H1 (cell line): ENCODE measurements at regions not wholly inside any gene's neighbourhood (a gene's known extent, or its start where the extent isn't known, plus 50 kb on each side); places are given as distances from the start of the nearest gene placed in this dataset.

Source experiments
- CTCF ChIA-PET: fragments of 300-600 bp; sonication (Branson Sonifier 250); formaldehyde crosslinking; loops from one replicate; lab custom pipeline; 2021; ENCODE audit not compliant: partially characterized antibody; lab: Charles Lee
- POLR2A ChIA-PET: fragments of 300-600 bp; sonication (Branson Sonifier 250); formaldehyde crosslinking; loops from one replicate; lab custom pipeline; 2021; ENCODE audit warnings: inconsistent platforms; ENCODE audit not compliant: partially characterized antibody; lab: Charles Lee
- DNase-seq, 2 experiments: peaks; one replicate each; pipeline versions ENCODE4 v3.0.0 to v3.0.0-alpha.2; 2010 to 2022; ENCODE audit warnings: low spot score in 2 of 2, low read depth in 1 of 2, mixed read lengths in 1 of 2
- FAIRE-seq: peaks from 2 replicates; lab custom pipeline; 2011; peaks lifted over from hg19 to GRCh38; lab: Jason Lieb, UNC
- H2AFZ ChIP-seq: 2 replicates; pipeline ENCODE4 v1.8.1; 2012; ENCODE audit warnings: low read length, inconsistent platforms
- H2AK5ac ChIP-seq: 2 replicates; pipeline ENCODE4 v1.6.1; 2013; ENCODE audit warnings: low read depth, low read length
- H2BK120ac ChIP-seq: replicated peaks from 2 replicates; pipeline ENCODE3; 2013; ENCODE audit warnings: low read depth, low read length, inconsistent platforms
- H2BK12ac ChIP-seq: 2 replicates; pipeline ENCODE4 v1.6.1; 2013; ENCODE audit warnings: low read depth, low read length
- H2BK15ac ChIP-seq: 2 replicates; pipeline ENCODE4 v1.6.1; 2013; ENCODE audit warnings: low read length
- H2BK20ac ChIP-seq: 2 replicates; pipeline ENCODE4 v1.6.1; 2013; ENCODE audit warnings: low read length
- H2BK5ac ChIP-seq: 2 replicates; pipeline ENCODE4 v1.6.1; 2013; ENCODE audit warnings: low read depth, low read length
- H3K14ac ChIP-seq: 2 replicates; pipeline ENCODE4 v1.6.1; 2013; ENCODE audit warnings: inconsistent platforms; ENCODE audit not compliant: insufficient read length
- H3K18ac ChIP-seq: 2 replicates; pipeline ENCODE4 v1.6.1; 2013; ENCODE audit warnings: low read length; ENCODE audit errors: extremely low read depth
- H3K23ac ChIP-seq: 2 replicates; pipeline ENCODE4 v1.6.1; 2013; ENCODE audit warnings: inconsistent platforms; ENCODE audit not compliant: insufficient read length
- H3K23me2 ChIP-seq: 2 replicates; pipeline ENCODE4 v1.6.1; 2013; ENCODE audit warnings: low read depth, low read length
- H3K27ac ChIP-seq: 2 replicates; pipeline ENCODE4 v1.6.1; 2011; ENCODE audit warnings: low read depth, low read length, inconsistent platforms
- H3K27me3 ChIP-seq, 4 experiments: replicated peaks in 1 of 4; 1 replicate in 1 of 4; 2 replicates in 3 of 4; pipeline versions ENCODE4 v1.6.1 to v1.8.1; 2011 to 2013; ENCODE audit warnings: low read length in 3 of 4, mild to moderate bottlenecking in 3 of 4, inconsistent platforms in 2 of 4, mixed read lengths in 2 of 4, moderate library complexity in 1 of 4; ENCODE audit not compliant: control insufficient read depth in 3 of 4, insufficient read depth in 3 of 4; ENCODE audit errors: extremely low read depth in 1 of 4
- H3K36me3 ChIP-seq, 4 experiments: 2 replicates each; pipeline versions ENCODE4 v1.6.1 to v1.8.1; 2011 to 2013; ENCODE audit warnings: mild to moderate bottlenecking in 4 of 4, low read length in 3 of 4, moderate library complexity in 2 of 4, control low read depth in 1 of 4, inconsistent platforms in 1 of 4; ENCODE audit not compliant: insufficient read depth in 4 of 4, control insufficient read depth in 2 of 4
- H3K4ac ChIP-seq: replicated peaks from 2 replicates; pipeline ENCODE3; 2013; ENCODE audit warnings: low read length, low read depth, mixed read lengths, inconsistent platforms; ENCODE audit not compliant: insufficient read length
- H3K4me1 ChIP-seq, 4 experiments: replicated peaks in 1 of 4; 1 replicate in 1 of 4; 2 replicates in 3 of 4; pipeline versions ENCODE4 v1.6.1 to v1.8.1; 2011 to 2013; ENCODE audit warnings: low read length in 3 of 4, inconsistent platforms in 2 of 4, mixed read lengths in 1 of 4; ENCODE audit not compliant: insufficient read depth in 4 of 4, control insufficient read depth in 3 of 4
- H3K4me2 ChIP-seq, 2 experiments: 2 replicates each; pipeline versions ENCODE4 v1.6.1 to v1.8.1; 2011 to 2013; ENCODE audit warnings: low read depth in 2 of 2, low read length in 2 of 2, control low read depth in 1 of 2, inconsistent platforms in 1 of 2, mild to moderate bottlenecking in 1 of 2; ENCODE audit not compliant: insufficient read depth in 1 of 2
- H3K4me3 ChIP-seq, 4 experiments: fragments of 200-600, 300-600 bp in 1 of 4; sonication (generic), shearing (Covaris generic), sonication (Bioruptor Twin) in 1 of 4; 2 replicates each; pipeline versions ENCODE4 v1.5.1 to v1.8.1; 2011 to 2016; ENCODE audit warnings: low read length in 4 of 4, low read depth in 3 of 4, control low read depth in 2 of 4, inconsistent platforms in 2 of 4, mild to moderate bottlenecking in 2 of 4, mixed read lengths in 1 of 4, moderate library complexity in 1 of 4; ENCODE audit not compliant: insufficient read depth in 2 of 4; ENCODE audit errors: extremely low read depth in 1 of 4
- H3K56ac ChIP-seq: replicated peaks from 2 replicates; pipeline ENCODE3; 2013; ENCODE audit warnings: low read depth, mild to moderate bottlenecking, mixed read lengths, low read length, inconsistent platforms; ENCODE audit not compliant: insufficient read length
- H3K79me1 ChIP-seq: 2 replicates; pipeline ENCODE4 v1.6.1; 2013; ENCODE audit warnings: low read depth, low read length, control low read depth
- H3K79me2 ChIP-seq, 2 experiments: 2 replicates each; pipeline versions ENCODE4 v1.6.1 to v1.8.1; 2012 to 2013; ENCODE audit warnings: low read length in 2 of 2, mild to moderate bottlenecking in 2 of 2, inconsistent platforms in 1 of 2; ENCODE audit not compliant: insufficient read depth in 2 of 2, control insufficient read depth in 1 of 2
- H3K9ac ChIP-seq, 4 experiments: replicated peaks in 1 of 4; 1 replicate in 1 of 4; 2 replicates in 3 of 4; pipeline versions ENCODE4 v1.6.1 to v1.8.1; 2011 to 2013; ENCODE audit warnings: low read depth in 3 of 4, low read length in 3 of 4, control low read depth in 2 of 4, mild to moderate bottlenecking in 2 of 4, moderate library complexity in 2 of 4, inconsistent platforms in 1 of 4; ENCODE audit errors: extremely low read depth in 1 of 4
- H3K9me3 ChIP-seq, 2 experiments: 2 replicates each; pipeline versions ENCODE4 v1.6.1 to v1.8.1; 2012 to 2013; ENCODE audit warnings: mild to moderate bottlenecking in 2 of 2, moderate library complexity in 2 of 2, control low read depth in 1 of 2, inconsistent platforms in 1 of 2, low read depth in 1 of 2, low read length in 1 of 2, mixed read lengths in 1 of 2; ENCODE audit not compliant: insufficient read depth in 2 of 2
- H4K20me1 ChIP-seq, 2 experiments: replicated peaks in 1 of 2; 2 replicates each; pipeline versions ENCODE3 to v1.8.1; 2011 to 2013; ENCODE audit warnings: inconsistent platforms in 2 of 2, low read length in 2 of 2, mild to moderate bottlenecking in 1 of 2; ENCODE audit not compliant: insufficient read depth in 2 of 2, control insufficient read depth in 1 of 2
- H4K5ac ChIP-seq: 2 replicates; pipeline ENCODE4 v1.6.1; 2013; ENCODE audit warnings: low read length, low read depth, mixed read lengths, inconsistent platforms; ENCODE audit not compliant: insufficient read length
- H4K8ac ChIP-seq: 2 replicates; pipeline ENCODE4 v1.8.0; 2013; ENCODE audit warnings: mild to moderate bottlenecking, moderate library complexity, low read length, inconsistent platforms; ENCODE audit not compliant: insufficient read depth; ENCODE audit errors: extremely low read depth
- H4K91ac ChIP-seq: replicated peaks from 2 replicates; pipeline ENCODE3; 2013; ENCODE audit warnings: low read length, mixed read lengths, inconsistent platforms; ENCODE audit not compliant: insufficient read length
- EGR1 ChIP-seq: IDR thresholded peaks from 2 replicates; pipeline ENCODE4 v1.6.1; 2011; ENCODE audit warnings: low read depth, low read length, borderline replicate concordance
- NANOG ChIP-seq: IDR thresholded peaks from 2 replicates; pipeline ENCODE4 v1.6.1; 2011; ENCODE audit warnings: low read length, low read depth, mild to moderate bottlenecking, inconsistent platforms; ENCODE audit not compliant: insufficient read depth, poor library complexity, severe bottlenecking
- RNF2 ChIP-seq: fragments of 200-900, 300-1000 bp; sonication (generic); IDR thresholded peaks from 2 replicates; pipeline ENCODE4 v1.7.1; 2016; ENCODE audit warnings: borderline replicate concordance, low read depth, mild to moderate bottlenecking, antibody characterized with exemption, low read length; ENCODE audit not compliant: poor library complexity, severe bottlenecking; ENCODE audit errors: missing control alignments
- RXRA ChIP-seq: IDR thresholded peaks from 2 replicates; pipeline ENCODE4 v1.6.1; 2011; ENCODE audit warnings: low read depth, mild to moderate bottlenecking, low read length, moderate library complexity; ENCODE audit not compliant: insufficient read depth
- ZNF274 ChIP-seq: IDR thresholded peaks from 2 replicates; pipeline ENCODE4 v1.7.0; 2012; ENCODE audit warnings: low read length, borderline replicate concordance; ENCODE audit errors: extremely low read depth
- WGBS, 2 experiments: shearing (Covaris generic) in 1 of 2; methylation state at CpG; one replicate each; pipeline versions ENCODE4 v1.1.6 to v1.1.7; 2013 to 2015; ENCODE audit warnings: low lambda C conversion rate in 2 of 2, mixed read lengths in 2 of 2, inconsistent platforms in 1 of 2, low coverage in 1 of 2, missing lambda C conversion rate in 1 of 2; ENCODE audit not compliant: insufficient replicate concordance in 2 of 2, insufficient coverage in 1 of 2, insufficient read length in 1 of 2; ENCODE audit errors: extremely low coverage in 1 of 2, missing lambda C conversion rate in 1 of 2; 5-methylcytosine and 5-hydroxymethylcytosine counted together

- Histone ChIP-seq H3K36me3 (no peaks in the 10 kb centered on the region), H3K9me3 (no peaks in the 10 kb centered on the region), H3K14ac (no peak overlapping the region), H3K27ac (no peak overlapping the region), H3K18ac (no peak overlapping the region), H2BK120ac (no peak overlapping the region), H3K79me2 (no peaks in the 10 kb centered on the region), H3K79me1 (no peaks in the 10 kb centered on the region), H3K4me2 (no peak overlapping the region), H4K8ac (no peak overlapping the region), H3K4ac (no peak overlapping the region), H2BK20ac (no peak overlapping the region), H4K91ac (no peak overlapping the region), H2BK15ac (0 out of 2 replicates have a peak overlapping the region, but pooled peaks have one; percentile 37), H3K23me2 (no peaks in the 10 kb centered on the region), H4K5ac (no peak overlapping the region), H3K4me1 (peaks cover 0 to 6% (median 0%) of the 10 kb centered on the region in 4 experiments; a peak in 3 of 7 replicates), H3K27me3 (no peaks in the 10 kb centered on the region), H3K56ac (no peak overlapping the region), H2AFZ (no peak overlapping the region), H2BK12ac (no peak overlapping the region), H2AK5ac (no peak overlapping the region), H3K23ac (no peak overlapping the region), H4K20me1 (no peaks in the 10 kb centered on the region), H2BK5ac (no peak overlapping the region), H3K4me3 (no peak overlapping the region), H3K9ac (no peak overlapping the region)
- CTCF ChIA-PET: interaction anchor here (0.9 to 1.2 kb wide), 2 partner anchors 10 to 21 kb away, joined by 3 read pairs; no protein-coding TSS in a partner anchor
- POLR2A ChIA-PET: no interaction called here
- FAIRE-seq: no peak
- 100% methylated on average over 1 of the region's 1 CpG; no CpG with 5 or more reads in 1 of the 2 experiments for WGBS, 2 experiments
- no peak for DNase-seq
- no peak for TF ChIP-seq RXRA
- TF ChIP-seq NANOG: no peak
- TF ChIP-seq EGR1: no peak
- TF ChIP-seq RNF2: no peak
- TF ChIP-seq ZNF274: no peak
These were observed 165.3 kb upstream of the FBN2 start for GRCh38 chr5:128703322-128703721.
